ENCODE measurements at regions not wholly inside any gene's neighbourhood (a gene's known extent, or its start where the extent isn't known, plus 50 kb on each side); places are given as distances from the start of the nearest gene placed in this dataset.
A peak's percentile ranks its signal among the peaks of the same experiment; 100 is the strongest.

- 72 to 81% methylated on average over 3 of the region's 3 CpGs for WGBS, 2 donors
- Histone ChIP-seq H3K9me3 (no peaks in the 10 kb centered on the region), H3K27me3 (no peaks in the 10 kb centered on the region), H3K4me3 (no peak overlapping the region), H3K4me1 (no peaks in the 10 kb centered on the region), H3K27ac (no peak overlapping the region), H3K36me3 (no peaks in the 10 kb centered on the region)
- TF ChIP-seq EP300 (IDR thresholded peaks at IDR 0.05) (no peak), CTCF (IDR thresholded peaks at IDR 0.05) (no peak), POLR2A (IDR thresholded peaks at IDR 0.05) (no peak), POLR2AphosphoS5 (IDR thresholded peaks at IDR 0.05) (no peak)
- DNase-seq: no peak
- intact Hi-C loops (cut with DNase I): loop anchor here (5.0 kb wide), 1 partner anchor 51 kb away; no protein-coding TSS in a partner anchor
These were observed 111.5 kb upstream of the PRICKLE1 start for GRCh38 chr12:42701084-42701483.

GRCh38 chr12:42698213-42698612 is 108.7 kb upstream of the PRICKLE1 start:
- H3K27ac ChIP-seq: no peak overlapping the region
- DNase-seq: peak; percentile 74
- H3K9me3 ChIP-seq: peaks cover 0 to 5% (median 0%) of the 10 kb centered on the region in 4 donors
- 43 to 71% methylated on average over 3 of the region's 3 CpGs for WGBS, 2 donors
- intact Hi-C loops (cut with DNase I): no loop called here
- H3K36me3 ChIP-seq: no peaks in the 10 kb centered on the region
- H3K4me3 ChIP-seq: no peak overlapping the region
- H3K4me1 ChIP-seq: no peaks in the 10 kb centered on the region
- H3K27me3 ChIP-seq: no peaks in the 10 kb centered on the region
- TF ChIP-seq POLR2AphosphoS5 (IDR thresholded peaks at IDR 0.05): peak; percentile 55 to 76 (median 67)
- TF ChIP-seq EP300 (IDR thresholded peaks at IDR 0.05): no peak
- TF ChIP-seq POLR2A (IDR thresholded peaks at IDR 0.05): no peak

GRCh38 chr12:42696406-42697149 is 107.0 kb upstream of the PRICKLE1 start:
- Histone ChIP-seq H3K27ac (peak overlapping the region in 3 of 4 donors; percentile 33 to 50 (median 41)), H3K9me3 (peaks cover 0 to 5% (median 0%) of the 10 kb centered on the region in 4 donors), H3K4me3 (no peak overlapping the region), H3K27me3 (no peaks in the 10 kb centered on the region), H3K4me1 (no peaks in the 10 kb centered on the region), H3K36me3 (no peaks in the 10 kb centered on the region)
- DNase-seq: peak; percentile 95
- peak in 1 of 4 donors; percentile 23 for TF ChIP-seq EP300 (IDR thresholded peaks at IDR 0.05)
- peak; percentile 62 to 73 (median 70) for TF ChIP-seq POLR2AphosphoS5 (IDR thresholded peaks at IDR 0.05)
- no peak for TF ChIP-seq POLR2A (IDR thresholded peaks at IDR 0.05)
- intact Hi-C loops (cut with DNase I): no loop called here
- 66 to 76% methylated on average over 10 of the region's 10 CpGs for WGBS, 2 donors

GRCh38 chr12:42695490-42695995 is 106.0 kb upstream of the PRICKLE1 start:
- Histone ChIP-seq H3K9me3 (peaks cover 0 to 5% (median 0%) of the 10 kb centered on the region in 4 donors), H3K4me1 (no peaks in the 10 kb centered on the region), H3K27ac (peak overlapping the region in 2 of 4 donors; percentile 9 to 50), H3K36me3 (no peaks in the 10 kb centered on the region), H3K27me3 (no peaks in the 10 kb centered on the region), H3K4me3 (no peak overlapping the region)
- WGBS, 2 donors: 76 to 86% methylated on average over 5 of the region's 5 CpGs
- no peak for TF ChIP-seq CTCF (IDR thresholded peaks at IDR 0.05)
- intact Hi-C loops (cut with DNase I): no loop called here
- DNase-seq: no peak

GRCh38 chr12:42692749-42693148 is 103.2 kb upstream of the PRICKLE1 start:
- Histone ChIP-seq H3K4me3 (no peak overlapping the region), H3K36me3 (no peaks in the 10 kb centered on the region), H3K9me3 (peaks cover 0 to 5% (median 0%) of the 10 kb centered on the region in 4 donors), H3K27me3 (no peaks in the 10 kb centered on the region), H3K4me1 (no peaks in the 10 kb centered on the region), H3K27ac (no peak overlapping the region)
- intact Hi-C loops (cut with DNase I): no loop called here
- TF ChIP-seq POLR2AphosphoS5 (IDR thresholded peaks at IDR 0.05) (no peak), POLR2A (IDR thresholded peaks at IDR 0.05) (no peak), CTCF (IDR thresholded peaks at IDR 0.05) (no peak), EP300 (IDR thresholded peaks at IDR 0.05) (no peak)
- no peak for DNase-seq
